Parathyroid adenoma (tissue), 2 donors: ENCODE measurements at regions not wholly inside any gene's neighbourhood (a gene's known extent, or its start where the extent isn't known, plus 50 kb on each side); places are given as distances from the start of the nearest gene placed in this dataset.

ENCODE experiments used
- H2AFZ ChIP-seq: fragments of 300-600 bp; sonication (generic); one replicate; pipeline ENCODE4 v1.7.0; 2017; ENCODE audit warnings: antibody characterized with exemption, mild to moderate bottlenecking
- H3K27ac ChIP-seq: fragments of 300-600 bp; sonication (generic); one replicate; pipeline ENCODE4 v1.7.0; 2017
- H3K27me3 ChIP-seq: fragments of 300-600 bp; sonication (generic); one replicate; pipeline ENCODE4 v1.7.0; 2017; ENCODE audit warnings: low read length; ENCODE audit not compliant: control insufficient read depth, insufficient read depth
- H3K36me3 ChIP-seq: fragments of 300-600 bp; sonication (generic); one replicate; pipeline ENCODE4 v1.7.0; 2017; ENCODE audit warnings: low read length; ENCODE audit not compliant: control insufficient read depth, insufficient read depth
- H3K4me1 ChIP-seq: fragments of 300-600 bp; sonication (generic); one replicate; pipeline ENCODE4 v1.7.0; 2017; ENCODE audit warnings: control low read depth
- H3K4me2 ChIP-seq: fragments of 300-600 bp; sonication (generic); one replicate; pipeline ENCODE4 v1.7.0; 2017; ENCODE audit warnings: low read length
- H3K4me3 ChIP-seq: fragments of 300-600 bp; sonication (generic); one replicate; pipeline ENCODE4 v1.7.0; 2017; ENCODE audit warnings: low read depth, low read length
- H3K79me2 ChIP-seq: fragments of 300-600 bp; sonication (generic); one replicate; pipeline ENCODE4 v1.7.0; 2017; ENCODE audit warnings: control low read depth
- H3K9ac ChIP-seq: fragments of 300-600 bp; sonication (generic); one replicate; pipeline ENCODE4 v1.7.0; 2017; ENCODE audit warnings: mild to moderate bottlenecking
- H3K9me3 ChIP-seq: fragments of 300-600 bp; sonication (generic); one replicate; pipeline ENCODE4 v1.7.0; 2017; ENCODE audit warnings: low read length; ENCODE audit not compliant: control insufficient read depth
- CTCF ChIP-seq: fragments of 300-600 bp; sonication (generic); IDR thresholded peaks from one replicate; pipeline ENCODE4 v1.7.0; 2017; ENCODE audit warnings: antibody characterized with exemption, mild to moderate bottlenecking
- donor health status: primary hyperparathyroidism.

GRCh38 chr1:75035536-75035935, 98.7 kb upstream of the LHX8 start:
- Histone ChIP-seq H3K4me3 (no peak overlapping the region), H3K27me3 (no peaks in the 10 kb centered on the region), H3K79me2 (no peaks in the 10 kb centered on the region), H3K4me2 (no peak overlapping the region), H2AFZ (no peak overlapping the region), H3K4me1 (no peaks in the 10 kb centered on the region), H3K9ac (no peak overlapping the region), H3K9me3 (no peaks in the 10 kb centered on the region), H3K36me3 (no peaks in the 10 kb centered on the region), H3K27ac (no peak overlapping the region)
- TF ChIP-seq CTCF, result no peak

DNA sequence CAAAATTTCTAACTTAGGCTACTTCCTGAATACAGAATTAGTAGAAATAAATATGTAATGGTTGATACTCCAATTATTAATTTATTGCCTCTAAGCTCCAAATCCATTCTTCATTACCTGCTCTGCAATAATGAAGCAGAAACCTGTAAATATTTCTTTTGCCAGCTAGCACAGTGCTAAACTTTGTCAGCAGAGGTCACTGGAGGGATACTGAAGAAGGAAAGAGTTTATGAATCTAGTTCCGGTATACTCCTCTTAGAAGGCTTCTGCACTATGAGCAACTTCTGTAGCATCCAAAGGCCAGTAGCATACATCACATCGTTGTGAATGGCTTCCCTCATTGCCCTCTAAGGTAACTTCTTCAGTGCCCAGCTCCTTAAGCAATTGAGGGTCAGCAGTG, 81.0 kb upstream of the LHX8 start:
- Histone ChIP-seq H3K36me3 (no peaks in the 10 kb centered on the region), H2AFZ (no peak overlapping the region), H3K27ac (no peak overlapping the region), H3K9me3 (no peaks in the 10 kb centered on the region), H3K9ac (no peak overlapping the region), H3K4me2 (no peak overlapping the region), H3K4me3 (no peak overlapping the region), H3K27me3 (no peaks in the 10 kb centered on the region), H3K79me2 (no peaks in the 10 kb centered on the region), H3K4me1 (no peaks in the 10 kb centered on the region)
- no peak for TF ChIP-seq CTCF

- Histone ChIP-seq H3K4me1 (no peaks in the 10 kb centered on the region), H3K36me3 (no peaks in the 10 kb centered on the region), H3K9ac (no peak overlapping the region), H3K9me3 (no peaks in the 10 kb centered on the region), H2AFZ (no peak overlapping the region), H3K27ac (no peak overlapping the region), H3K79me2 (no peaks in the 10 kb centered on the region), H3K27me3 (no peaks in the 10 kb centered on the region), H3K4me3 (no peak overlapping the region), H3K4me2 (no peak overlapping the region)
- TF ChIP-seq CTCF, result no peak
Measured at GRCh38 chr1:75058424-75058823, 75.8 kb upstream of the LHX8 start.

- TF ChIP-seq CTCF, result no peak
- no peaks in the 10 kb centered on the region for H3K4me1 ChIP-seq
- no peaks in the 10 kb centered on the region for H3K9me3 ChIP-seq
- H3K27me3 ChIP-seq, result no peaks in the 10 kb centered on the region
- no peak overlapping the region for H3K4me3 ChIP-seq
- no peak overlapping the region for H3K9ac ChIP-seq
- H3K36me3 ChIP-seq, result no peaks in the 10 kb centered on the region
- no peak overlapping the region for H2AFZ ChIP-seq
- no peak overlapping the region for H3K27ac ChIP-seq
- no peak overlapping the region for H3K4me2 ChIP-seq
- no peaks in the 10 kb centered on the region for H3K79me2 ChIP-seq
Measured at GRCh38 chr1:75062111-75062510, 72.1 kb upstream of the LHX8 start.

GRCh38 chr1:75067975-75068374, 66.2 kb upstream of the LHX8 start:
- Histone ChIP-seq H3K9ac (no peak overlapping the region), H3K27me3 (no peaks in the 10 kb centered on the region), H2AFZ (no peak overlapping the region), H3K79me2 (no peaks in the 10 kb centered on the region), H3K4me1 (no peaks in the 10 kb centered on the region), H3K36me3 (no peaks in the 10 kb centered on the region), H3K4me3 (no peak overlapping the region), H3K27ac (no peak overlapping the region), H3K9me3 (no peaks in the 10 kb centered on the region), H3K4me2 (no peak overlapping the region)
- no peak for TF ChIP-seq CTCF
